OCI-LY7 (cell line): ENCODE measurements at regions not wholly inside any gene's neighbourhood (a gene's known extent, or its start where the extent isn't known, plus 50 kb on each side); places are given as distances from the start of the nearest gene placed in this dataset.

Experiments used
- BruUV-seq: library from RNA; stranded (reverse); fragments of 400-500 nt; replicated peaks from 2 replicates; lab custom pipeline; 2021; lab: Mats Ljungman, UMichigan
- CTCF ChIA-PET: fragments of 300-600 bp; sonication (Branson Sonifier 250); formaldehyde crosslinking; loops from one replicate; lab custom pipeline; 2022; ENCODE audit warnings: antibody characterized with exemption; ENCODE audit not compliant: unreplicated experiment; lab: Charles Lee
- POLR2A ChIA-PET: fragments of 300-600 bp; sonication (Branson Sonifier 250); formaldehyde crosslinking; loops from one replicate; lab custom pipeline; 2022; ENCODE audit warnings: antibody characterized with exemption; lab: Charles Lee
- DNase-seq: peaks from one replicate; pipeline ENCODE4 v3.0.0-alpha.2; 2015; ENCODE audit warnings: low spot score
- H2AFZ ChIP-seq: fragments of 200-600 bp; sonication (generic), shearing (Covaris generic); 2 replicates; pipeline ENCODE4 v1.6.1; 2014; ENCODE audit warnings: mild to moderate bottlenecking, antibody characterized with exemption, low read length, moderate library complexity
- H3K27ac ChIP-seq: fragments of 200-600 bp; sonication (generic); 2 replicates; pipeline ENCODE4 v1.5.1; 2014; ENCODE audit warnings: mixed run types, low read depth, mild to moderate bottlenecking, moderate library complexity, low read length, inconsistent platforms; ENCODE audit not compliant: poor library complexity, severe bottlenecking
- H3K36me3 ChIP-seq: fragments of 200-600 bp; sonication (generic); 2 replicates; pipeline ENCODE4 v1.6.1; 2014; ENCODE audit warnings: mild to moderate bottlenecking, antibody characterized with exemption, low read length, moderate library complexity, mixed read lengths; ENCODE audit not compliant: insufficient read depth
- H3K4me1 ChIP-seq: fragments of 200-600 bp; sonication (generic); 2 replicates; pipeline ENCODE4 v1.5.1; 2014; ENCODE audit warnings: mild to moderate bottlenecking, low read length; ENCODE audit not compliant: insufficient read depth, poor library complexity, severe bottlenecking
- H3K4me2 ChIP-seq: fragments of 200-600 bp; sonication (generic); 2 replicates; pipeline ENCODE4 v1.6.1; 2014; ENCODE audit warnings: mild to moderate bottlenecking, low read length
- H3K4me3 ChIP-seq: fragments of 200-600 bp; sonication (generic); 2 replicates; pipeline ENCODE4 v1.5.1; 2014; ENCODE audit warnings: mild to moderate bottlenecking, low read depth, low read length; ENCODE audit not compliant: poor library complexity, severe bottlenecking
- H3K79me2 ChIP-seq: fragments of 200-600 bp; sonication (generic); 2 replicates; pipeline ENCODE4 v1.6.1; 2016; ENCODE audit warnings: low read depth, mild to moderate bottlenecking, low read length, moderate library complexity, mixed read lengths; ENCODE audit not compliant: insufficient read depth
- H3K9me2 ChIP-seq: fragments of 200-600 bp; sonication (generic); 2 replicates; pipeline ENCODE4 v1.6.1; 2016; ENCODE audit warnings: mild to moderate bottlenecking, low read length, mixed read lengths; ENCODE audit not compliant: insufficient read depth
- H3K9me3 ChIP-seq: fragments of 200-600 bp; sonication (generic); 2 replicates; pipeline ENCODE4 v1.6.1; 2014; ENCODE audit warnings: mild to moderate bottlenecking, mixed run types, low read length, mixed read lengths
- H4K20me1 ChIP-seq: fragments of 200-600 bp; sonication (generic); 2 replicates; pipeline ENCODE4 v1.6.1; 2014; ENCODE audit warnings: mild to moderate bottlenecking, antibody characterized with exemption, low read length, moderate library complexity, mixed read lengths; ENCODE audit not compliant: insufficient read depth
- EZH2phosphoT487 ChIP-seq: fragments of 200-600 bp; sonication (generic); IDR thresholded peaks from 2 replicates; pipeline ENCODE4 v1.6.1; 2018; ENCODE audit warnings: low read depth, borderline replicate concordance, mild to moderate bottlenecking, mixed run types, antibody characterized with exemption, low read length, moderate library complexity, mixed read lengths
- intact Hi-C: fragments of 100-400 bp; cut with micrococcal nuclease; formaldehyde crosslinking; loops from one replicate; pipeline ENCODE4 v1.10.0; 2022; ENCODE audit not compliant: unreplicated experiment
- TF ChIP-seq, protein P1 (sequence below): fragments of 200-600 bp; sonication (generic); conservative IDR thresholded peaks from 2 replicates; pipeline ENCODE4 v1.5.1; 2014; ENCODE audit warnings: mild to moderate bottlenecking, antibody characterized with exemption, low read length, moderate library complexity, mixed read lengths

DNA sequence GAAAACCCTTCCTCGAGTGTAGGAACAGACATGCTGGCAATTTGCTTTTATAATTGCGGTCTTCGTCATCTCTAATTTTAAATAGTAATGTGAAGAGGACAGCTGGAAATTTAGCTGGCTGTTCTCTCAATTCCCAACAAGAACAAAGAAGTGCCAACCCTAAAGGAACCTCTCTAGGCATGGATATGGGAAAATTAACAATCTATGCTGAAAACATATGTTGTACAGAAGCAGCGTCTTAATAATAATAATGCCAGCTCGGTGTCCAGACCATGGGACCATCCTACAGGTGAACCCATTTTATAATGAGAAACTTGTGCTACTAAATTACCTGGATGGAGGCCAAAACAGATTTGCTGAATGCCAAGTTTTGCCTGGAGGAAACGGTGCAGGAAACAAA, 641.4 kb upstream of the MGMT start:
- no peaks in the 10 kb centered on the region for H4K20me1 ChIP-seq
- no peaks in the 10 kb centered on the region for H3K9me3 ChIP-seq
- H3K4me2 ChIP-seq: no peak overlapping the region
- BruUV-seq: no TSS peak
- H2AFZ ChIP-seq: no peak overlapping the region
- ChIA-PET CTCF (no interaction called here), POLR2A (no interaction called here)
- no peak overlapping the region for H3K27ac ChIP-seq
- TF ChIP-seq EZH2phosphoT487: no peak
- TF ChIP-seq, protein P1, sequence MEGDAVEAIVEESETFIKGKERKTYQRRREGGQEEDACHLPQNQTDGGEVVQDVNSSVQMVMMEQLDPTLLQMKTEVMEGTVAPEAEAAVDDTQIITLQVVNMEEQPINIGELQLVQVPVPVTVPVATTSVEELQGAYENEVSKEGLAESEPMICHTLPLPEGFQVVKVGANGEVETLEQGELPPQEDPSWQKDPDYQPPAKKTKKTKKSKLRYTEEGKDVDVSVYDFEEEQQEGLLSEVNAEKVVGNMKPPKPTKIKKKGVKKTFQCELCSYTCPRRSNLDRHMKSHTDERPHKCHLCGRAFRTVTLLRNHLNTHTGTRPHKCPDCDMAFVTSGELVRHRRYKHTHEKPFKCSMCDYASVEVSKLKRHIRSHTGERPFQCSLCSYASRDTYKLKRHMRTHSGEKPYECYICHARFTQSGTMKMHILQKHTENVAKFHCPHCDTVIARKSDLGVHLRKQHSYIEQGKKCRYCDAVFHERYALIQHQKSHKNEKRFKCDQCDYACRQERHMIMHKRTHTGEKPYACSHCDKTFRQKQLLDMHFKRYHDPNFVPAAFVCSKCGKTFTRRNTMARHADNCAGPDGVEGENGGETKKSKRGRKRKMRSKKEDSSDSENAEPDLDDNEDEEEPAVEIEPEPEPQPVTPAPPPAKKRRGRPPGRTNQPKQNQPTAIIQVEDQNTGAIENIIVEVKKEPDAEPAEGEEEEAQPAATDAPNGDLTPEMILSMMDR: no peak
- H3K4me3 ChIP-seq: no peak overlapping the region
- no peaks in the 10 kb centered on the region for H3K36me3 ChIP-seq
- intact Hi-C loops: no loop called here
- H3K4me1 ChIP-seq: no peaks in the 10 kb centered on the region
- no peak for DNase-seq
- no peaks in the 10 kb centered on the region for H3K79me2 ChIP-seq
- no peaks in the 10 kb centered on the region for H3K9me2 ChIP-seq

DNA sequence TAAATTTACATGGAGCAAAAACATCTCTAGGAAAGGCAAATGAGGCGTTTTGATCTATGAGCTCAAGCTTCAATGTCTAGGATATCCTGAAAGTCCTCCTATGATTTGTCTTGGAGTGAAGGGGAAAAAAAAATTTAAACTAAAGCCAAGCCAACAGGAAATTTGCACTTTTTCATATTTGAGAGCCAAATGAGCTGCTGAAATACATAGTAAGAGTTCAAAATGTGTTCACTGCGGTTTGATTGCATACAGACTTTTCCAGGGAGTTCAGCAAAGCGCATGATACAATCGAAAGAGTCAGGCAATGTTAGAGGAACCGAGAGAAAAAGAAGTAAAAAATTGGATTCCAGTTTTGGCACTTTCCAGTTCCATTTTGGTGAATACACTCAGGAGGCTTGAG, 633.4 kb upstream of the MGMT start:
- no peak for DNase-seq
- no peak overlapping the region for H3K4me3 ChIP-seq
- H4K20me1 ChIP-seq: no peaks in the 10 kb centered on the region
- no peak for TF ChIP-seq EZH2phosphoT487
- TF ChIP-seq, protein P1: no peak
- no peaks in the 10 kb centered on the region for H3K36me3 ChIP-seq
- H3K9me3 ChIP-seq: no peaks in the 10 kb centered on the region
- no peak overlapping the region for H2AFZ ChIP-seq
- no TSS peak for BruUV-seq
- intact Hi-C loops: no loop called here
- ChIA-PET CTCF (no interaction called here), POLR2A (no interaction called here)
- no peaks in the 10 kb centered on the region for H3K79me2 ChIP-seq
- no peaks in the 10 kb centered on the region for H3K4me1 ChIP-seq
- no peaks in the 10 kb centered on the region for H3K9me2 ChIP-seq
- no peak overlapping the region for H3K27ac ChIP-seq
- H3K4me2 ChIP-seq: no peak overlapping the region

DNA sequence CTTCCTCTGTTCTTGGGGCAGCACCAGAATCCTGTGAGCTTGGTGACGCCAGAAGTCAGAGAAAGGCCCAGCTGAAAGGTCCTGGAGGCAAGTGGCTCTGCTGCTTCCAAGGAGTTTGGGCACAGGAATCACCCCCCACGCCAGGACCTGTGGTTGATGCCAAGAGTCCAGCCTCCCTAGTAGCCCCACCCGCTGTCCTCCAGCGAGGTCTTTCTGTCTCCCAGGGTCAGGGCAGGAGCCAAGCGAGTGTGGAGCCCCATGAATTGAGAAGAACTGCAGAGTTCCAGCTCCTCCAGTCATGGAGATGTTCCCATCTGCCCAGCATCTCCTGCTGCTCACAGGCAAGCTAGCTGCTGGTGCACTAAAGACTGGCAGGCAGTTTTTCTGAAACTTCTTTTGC, 631.7 kb upstream of the MGMT start:
- no TSS peak for BruUV-seq

More for the DNA sequence above, 631.7 kb upstream of the MGMT start:
- ChIA-PET POLR2A (no interaction called here), CTCF (no interaction called here)
- no peak overlapping the region for H3K27ac ChIP-seq
- no peaks in the 10 kb centered on the region for H3K4me1 ChIP-seq
- H3K9me2 ChIP-seq: no peaks in the 10 kb centered on the region
- DNase-seq: no peak
- H3K79me2 ChIP-seq: no peaks in the 10 kb centered on the region
- no peak for TF ChIP-seq EZH2phosphoT487
- TF ChIP-seq, protein P1: no peak
- no peak overlapping the region for H2AFZ ChIP-seq
- no peak overlapping the region for H3K4me3 ChIP-seq
- no peaks in the 10 kb centered on the region for H3K36me3 ChIP-seq
- intact Hi-C loops: no loop called here
- H3K9me3 ChIP-seq: no peaks in the 10 kb centered on the region
- H4K20me1 ChIP-seq: no peaks in the 10 kb centered on the region
- H3K4me2 ChIP-seq: no peak overlapping the region
